ENCODE measurements at regions not wholly inside any gene's neighbourhood (a gene's known extent, or its start where the extent isn't known, plus 50 kb on each side); places are given as distances from the start of the nearest gene placed in this dataset.

GRCh38 chr1:96999191-96999590 is 277.6 kb downstream of the PTBP2 start:
- no peak for DNase-seq

- DNase-seq = no peak
Observed at GRCh38 chr1:97004054-97004453, 282.5 kb downstream of the PTBP2 start.

- no peak for DNase-seq
Observed at GRCh38 chr1:97004743-97005142, 283.2 kb downstream of the PTBP2 start.

- DNase-seq = no peak
Observed at GRCh38 chr1:97006044-97006661, 284.6 kb downstream of the PTBP2 start.

GRCh38 chr1:97007840-97008604 is 286.4 kb downstream of the PTBP2 start:
- DNase-seq = no peak

- DNase-seq = no peak
Observed at GRCh38 chr1:97010566-97011264, 289.1 kb downstream of the PTBP2 start.

GRCh38 chr1:97013136-97013535 is 291.6 kb downstream of the PTBP2 start:
- no peak for DNase-seq

- DNase-seq = no peak
Observed at GRCh38 chr1:97013941-97014340, 292.4 kb downstream of the PTBP2 start.

GRCh38 chr1:97014426-97014825 is 292.8 kb downstream of the PTBP2 start:
- no peak for DNase-seq

GRCh38 chr1:97017895-97018294 is 296.3 kb downstream of the PTBP2 start:
- DNase-seq = no peak

Data from NCI-H1417 treated with DMSO at 0.1 percent for 48 hours (cell line).